Loucy (cell line): ENCODE measurements at regions not wholly inside any gene's neighbourhood (a gene's known extent, or its start where the extent isn't known, plus 50 kb on each side); places are given as distances from the start of the nearest gene placed in this dataset.

Experiments
- H2AFZ ChIP-seq: fragments of 200-600 bp; sonication (generic); 2 replicates; pipeline ENCODE4 v1.6.0; 2016; ENCODE audit warnings: antibody characterized with exemption, mild to moderate bottlenecking, low read length, moderate library complexity
- H3F3A ChIP-seq: fragments of 200-600 bp; 2 replicates; pipeline ENCODE4 v1.6.0; 2016; ENCODE audit warnings: antibody characterized with exemption, low read depth, mild to moderate bottlenecking
- H3K27me3 ChIP-seq: fragments of 200-600 bp; sonication (generic); 2 replicates; pipeline ENCODE4 v1.6.1; 2014; ENCODE audit warnings: low read length, mild to moderate bottlenecking; ENCODE audit not compliant: insufficient read depth, poor library complexity, severe bottlenecking
- H3K36me3 ChIP-seq: fragments of 200-600 bp; sonication (generic); 2 replicates; pipeline ENCODE4 v1.6.1; 2016; ENCODE audit warnings: low read length; ENCODE audit not compliant: insufficient read depth
- H3K4me1 ChIP-seq: fragments of 200-600 bp; sonication (generic); 2 replicates; pipeline ENCODE4 v1.5.1; 2014; ENCODE audit warnings: low read length, mild to moderate bottlenecking; ENCODE audit not compliant: insufficient read depth, poor library complexity, severe bottlenecking
- H3K4me2 ChIP-seq: fragments of 200-600 bp; sonication (generic); 2 replicates; pipeline ENCODE4 v1.6.0; 2014; ENCODE audit warnings: antibody characterized with exemption, low read length, low read depth, mild to moderate bottlenecking; ENCODE audit not compliant: poor library complexity, severe bottlenecking
- H3K4me3 ChIP-seq: fragments of 200-600 bp; sonication (generic); 2 replicates; pipeline ENCODE4 v1.5.1; 2014; ENCODE audit warnings: low read length, mild to moderate bottlenecking, mixed read lengths; ENCODE audit not compliant: poor library complexity, severe bottlenecking
- H3K79me2 ChIP-seq: fragments of 200-600 bp; sonication (generic); 2 replicates; pipeline ENCODE4 v1.6.1; 2014; ENCODE audit warnings: low read length; ENCODE audit not compliant: insufficient read depth
- H3K9ac ChIP-seq: fragments of 200-600 bp; sonication (generic); 2 replicates; pipeline ENCODE4 v1.6.0; 2014; ENCODE audit warnings: mild to moderate bottlenecking, low read depth, low read length, moderate library complexity; ENCODE audit not compliant: poor library complexity, severe bottlenecking
- H3K9me2 ChIP-seq: fragments of 200-600 bp; sonication (generic); replicated peaks from 2 replicates; pipeline ENCODE4 v1.6.1; 2016; ENCODE audit warnings: low read depth, low read length, mixed read lengths
- H3K9me3 ChIP-seq: fragments of 200-600 bp; sonication (generic); 2 replicates; pipeline ENCODE4 v1.6.1; 2014; ENCODE audit warnings: mild to moderate bottlenecking, antibody characterized with exemption, low read length, low read depth; ENCODE audit not compliant: insufficient read depth
- H4K20me1 ChIP-seq: fragments of 200-600 bp; sonication (generic); 2 replicates; pipeline ENCODE4 v1.6.0; 2014; ENCODE audit warnings: antibody characterized with exemption, low read length, mild to moderate bottlenecking; ENCODE audit not compliant: insufficient read depth, poor library complexity, severe bottlenecking
- EZH2phosphoT487 ChIP-seq: fragments of 200-600 bp; IDR thresholded peaks from 2 replicates; pipeline ENCODE4 v1.6.1; 2018; ENCODE audit warnings: antibody characterized with exemption, mild to moderate bottlenecking, moderate library complexity, borderline replicate concordance
- TF ChIP-seq, protein P1 (sequence below): fragments of 200-600 bp; sonication (generic); conservative IDR thresholded peaks from 2 replicates; pipeline ENCODE4 v1.5.1; 2014; ENCODE audit warnings: mild to moderate bottlenecking, antibody characterized with exemption, low read length

DNA sequence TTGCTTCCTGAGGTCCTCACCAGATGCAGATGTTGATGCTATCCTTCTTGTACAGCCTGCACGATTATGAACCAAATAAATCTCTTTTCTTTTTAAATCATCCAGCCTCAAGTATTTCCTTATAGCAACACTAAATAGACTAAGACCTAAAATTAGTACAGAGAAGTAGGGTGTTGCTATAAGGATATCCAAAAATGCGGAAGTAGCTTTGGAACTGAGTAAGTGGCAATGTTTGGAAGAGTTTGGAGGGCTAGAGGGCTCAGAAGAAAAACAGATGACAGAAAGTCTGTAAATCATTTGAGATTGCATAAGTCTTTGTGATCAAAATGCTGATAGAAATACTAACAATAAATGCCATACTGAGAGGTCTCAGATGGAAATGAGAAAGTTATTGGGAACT, 894.9 kb downstream of the DIPK2A start:
- no peaks in the 10 kb centered on the region for H3K4me1 ChIP-seq
- H3K9me3 ChIP-seq, result no peaks in the 10 kb centered on the region
- no peaks in the 10 kb centered on the region for H3K9me2 ChIP-seq
- H3K79me2 ChIP-seq, result no peaks in the 10 kb centered on the region
- H3K4me2 ChIP-seq, result no peak overlapping the region
- H3K9ac ChIP-seq, result no peak overlapping the region
- no peak overlapping the region for H3K4me3 ChIP-seq
- H4K20me1 ChIP-seq, result no peaks in the 10 kb centered on the region
- no peaks in the 10 kb centered on the region for H3K27me3 ChIP-seq
- H2AFZ ChIP-seq, result no peak overlapping the region
- no peak for TF ChIP-seq EZH2phosphoT487
- TF ChIP-seq, protein P1, sequence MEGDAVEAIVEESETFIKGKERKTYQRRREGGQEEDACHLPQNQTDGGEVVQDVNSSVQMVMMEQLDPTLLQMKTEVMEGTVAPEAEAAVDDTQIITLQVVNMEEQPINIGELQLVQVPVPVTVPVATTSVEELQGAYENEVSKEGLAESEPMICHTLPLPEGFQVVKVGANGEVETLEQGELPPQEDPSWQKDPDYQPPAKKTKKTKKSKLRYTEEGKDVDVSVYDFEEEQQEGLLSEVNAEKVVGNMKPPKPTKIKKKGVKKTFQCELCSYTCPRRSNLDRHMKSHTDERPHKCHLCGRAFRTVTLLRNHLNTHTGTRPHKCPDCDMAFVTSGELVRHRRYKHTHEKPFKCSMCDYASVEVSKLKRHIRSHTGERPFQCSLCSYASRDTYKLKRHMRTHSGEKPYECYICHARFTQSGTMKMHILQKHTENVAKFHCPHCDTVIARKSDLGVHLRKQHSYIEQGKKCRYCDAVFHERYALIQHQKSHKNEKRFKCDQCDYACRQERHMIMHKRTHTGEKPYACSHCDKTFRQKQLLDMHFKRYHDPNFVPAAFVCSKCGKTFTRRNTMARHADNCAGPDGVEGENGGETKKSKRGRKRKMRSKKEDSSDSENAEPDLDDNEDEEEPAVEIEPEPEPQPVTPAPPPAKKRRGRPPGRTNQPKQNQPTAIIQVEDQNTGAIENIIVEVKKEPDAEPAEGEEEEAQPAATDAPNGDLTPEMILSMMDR, result no peak
- no peaks in the 10 kb centered on the region for H3K36me3 ChIP-seq
- H3F3A ChIP-seq, result no peaks in the 10 kb centered on the region

DNA sequence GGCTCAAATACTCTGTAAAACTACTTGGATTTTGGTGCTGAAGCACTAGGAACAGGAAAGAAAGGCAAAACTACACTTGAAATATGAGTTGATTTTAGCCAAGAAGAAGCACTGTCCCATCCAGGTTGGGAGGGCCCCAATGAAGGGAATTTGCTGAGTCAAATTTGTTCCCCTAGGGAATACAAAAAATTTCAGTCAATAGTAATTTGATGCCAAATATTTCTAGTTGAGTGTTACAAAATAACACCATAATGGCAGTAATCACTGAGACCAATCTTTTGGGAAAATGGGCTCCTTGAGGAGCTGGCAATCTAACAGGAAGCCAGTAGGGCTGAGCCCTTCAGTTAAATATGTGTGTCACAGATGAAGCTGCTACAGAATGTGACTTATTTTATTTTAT, 896.9 kb downstream of the DIPK2A start:
- no peaks in the 10 kb centered on the region for H3K79me2 ChIP-seq
- no peaks in the 10 kb centered on the region for H3K9me3 ChIP-seq
- TF ChIP-seq, protein P1, result no peak
- TF ChIP-seq EZH2phosphoT487, result no peak
- H3K9ac ChIP-seq, result no peak overlapping the region
- no peak overlapping the region for H2AFZ ChIP-seq
- H3K4me2 ChIP-seq, result no peak overlapping the region
- H3K36me3 ChIP-seq, result no peaks in the 10 kb centered on the region
- no peaks in the 10 kb centered on the region for H3K27me3 ChIP-seq
- H3K4me3 ChIP-seq, result no peak overlapping the region
- no peaks in the 10 kb centered on the region for H4K20me1 ChIP-seq
- no peaks in the 10 kb centered on the region for H3F3A ChIP-seq
- H3K9me2 ChIP-seq, result no peaks in the 10 kb centered on the region
- no peaks in the 10 kb centered on the region for H3K4me1 ChIP-seq

DNA sequence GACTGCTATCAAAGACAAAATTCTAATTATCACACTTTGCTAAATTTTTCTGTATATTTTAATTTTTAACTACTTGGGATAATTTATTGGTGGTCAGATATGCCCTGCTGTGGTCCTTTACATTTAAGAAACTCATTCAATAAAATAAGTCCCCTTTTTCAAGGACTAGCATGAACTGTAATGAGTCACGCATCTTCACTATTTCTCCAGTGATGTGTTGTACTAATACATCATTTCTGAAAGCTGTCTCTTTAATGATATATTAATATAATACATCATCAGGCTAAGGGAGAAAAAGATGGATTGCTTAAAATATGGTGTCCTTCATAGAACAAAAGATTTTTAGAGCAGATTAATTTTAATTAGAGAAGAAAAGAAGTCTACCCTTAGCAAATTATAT, 901.4 kb downstream of the DIPK2A start:
- Histone ChIP-seq H3K9me2 (no peaks in the 10 kb centered on the region; the same call in 1 of the 2 replicates), H3K9ac (no peak overlapping the region), H4K20me1 (no peaks in the 10 kb centered on the region), H3K4me2 (no peak overlapping the region), H3K79me2 (no peaks in the 10 kb centered on the region), H3K27me3 (no peaks in the 10 kb centered on the region), H3K4me3 (no peak overlapping the region), H3K9me3 (no peaks in the 10 kb centered on the region), H3F3A (no peaks in the 10 kb centered on the region), H3K36me3 (no peaks in the 10 kb centered on the region), H2AFZ (no peak overlapping the region), H3K4me1 (no peaks in the 10 kb centered on the region)
- TF ChIP-seq, protein P1, result no peak
